H9 (cell line): ENCODE measurements at regions not wholly inside any gene's neighbourhood (a gene's known extent, or its start where the extent isn't known, plus 50 kb on each side); places are given as distances from the start of the nearest gene placed in this dataset.

Experiments used
- DNase-seq: peaks from one replicate; pipeline ENCODE4 v3.0.0-alpha.2; 2017
- H2AFZ ChIP-seq: one replicate; pipeline ENCODE4 v1.6.1; 2013; ENCODE audit warnings: mild to moderate bottlenecking, low read length, control low read depth, moderate library complexity
- H2AK5ac ChIP-seq: 2 replicates; pipeline ENCODE4 v1.6.1; 2013; ENCODE audit warnings: low read length, control low read depth, mixed read lengths; ENCODE audit not compliant: insufficient read length
- H2BK120ac ChIP-seq: one replicate; pipeline ENCODE4 v1.6.1; 2013; ENCODE audit warnings: low read depth, mild to moderate bottlenecking, low read length, control low read depth, inconsistent platforms; ENCODE audit not compliant: poor library complexity, severe bottlenecking
- H2BK12ac ChIP-seq: 2 replicates; pipeline ENCODE4 v1.6.1; 2013; ENCODE audit warnings: low read length, control low read depth, mixed read lengths, low read depth; ENCODE audit not compliant: insufficient read length
- H2BK15ac ChIP-seq: 2 replicates; pipeline ENCODE4 v1.6.1; 2013; ENCODE audit warnings: low read depth, low read length, control low read depth
- H2BK20ac ChIP-seq: one replicate; pipeline ENCODE4 v1.6.1; 2013; ENCODE audit warnings: low read depth, mild to moderate bottlenecking, low read length, control low read depth, inconsistent platforms; ENCODE audit not compliant: poor library complexity, severe bottlenecking
- H2BK5ac ChIP-seq: 2 replicates; pipeline ENCODE4 v1.6.1; 2013; ENCODE audit warnings: low read length, control low read depth, mixed read lengths; ENCODE audit not compliant: insufficient read length
- H3K14ac ChIP-seq: 2 replicates; pipeline ENCODE4 v1.6.1; 2013; ENCODE audit warnings: low read length, control low read depth; ENCODE audit not compliant: insufficient read depth
- H3K18ac ChIP-seq: 2 replicates; pipeline ENCODE4 v1.6.1; 2013; ENCODE audit warnings: low read depth, mild to moderate bottlenecking, mixed read lengths, low read length, control low read depth; ENCODE audit not compliant: insufficient read length
- H3K23ac ChIP-seq: 2 replicates; pipeline ENCODE4 v1.6.1; 2013; ENCODE audit warnings: low read length, control low read depth, mixed read lengths, low read depth; ENCODE audit not compliant: insufficient read length
- H3K23me2 ChIP-seq: 2 replicates; pipeline ENCODE4 v1.6.1; 2013; ENCODE audit warnings: low read depth, mild to moderate bottlenecking, mixed read lengths, low read length, control low read depth; ENCODE audit not compliant: insufficient read length, poor library complexity, severe bottlenecking
- H3K27ac ChIP-seq: 2 replicates; pipeline ENCODE4 v1.5.1; 2013; ENCODE audit warnings: low read length, control low read depth, mixed read lengths, low read depth; ENCODE audit not compliant: insufficient read length
- H3K27me3 ChIP-seq: 2 replicates; pipeline ENCODE4 v1.6.1; 2013; ENCODE audit warnings: low read length, control low read depth, inconsistent platforms; ENCODE audit not compliant: insufficient read depth
- H3K4ac ChIP-seq: 2 replicates; pipeline ENCODE4 v1.6.1; 2013; ENCODE audit warnings: low read depth, mild to moderate bottlenecking, control low read depth, inconsistent platforms, low read length, moderate library complexity
- H3K4me1 ChIP-seq: 2 replicates; pipeline ENCODE4 v1.6.1; 2013; ENCODE audit warnings: low read length, control low read depth, inconsistent platforms; ENCODE audit not compliant: insufficient read depth
- H3K4me2 ChIP-seq: 2 replicates; pipeline ENCODE4 v1.6.1; 2013; ENCODE audit warnings: low read length, control low read depth, mixed read lengths; ENCODE audit not compliant: insufficient read length, insufficient read depth
- H3K56ac ChIP-seq: 2 replicates; pipeline ENCODE4 v1.6.1; 2013; ENCODE audit warnings: low read depth, mild to moderate bottlenecking, mixed read lengths, low read length, control low read depth; ENCODE audit not compliant: insufficient read length
- H3K79me1 ChIP-seq: 2 replicates; pipeline ENCODE4 v1.6.1; 2013; ENCODE audit warnings: low read depth, mild to moderate bottlenecking, moderate library complexity, low read length, control low read depth, inconsistent platforms; ENCODE audit not compliant: insufficient read depth, poor library complexity, severe bottlenecking
- H3K79me2 ChIP-seq: 2 replicates; pipeline ENCODE4 v1.6.1; 2013; ENCODE audit warnings: low read length, control low read depth, inconsistent platforms; ENCODE audit not compliant: insufficient read depth
- H3K9ac ChIP-seq: 2 replicates; pipeline ENCODE4 v1.6.1; 2013; ENCODE audit warnings: low read length, control low read depth, mixed read lengths; ENCODE audit not compliant: insufficient read length; ENCODE audit errors: extremely low read depth
- H3K9me3 ChIP-seq: one replicate; pipeline ENCODE4 v1.6.1; 2013; ENCODE audit warnings: low read depth, low read length, inconsistent platforms; ENCODE audit not compliant: control insufficient read depth
- H3T11ph ChIP-seq: one replicate; pipeline ENCODE4 v1.6.1; 2013; ENCODE audit warnings: mild to moderate bottlenecking, low read length, control low read depth, inconsistent platforms
- H4K20me1 ChIP-seq: one replicate; pipeline ENCODE4 v1.6.1; 2013; ENCODE audit not compliant: control insufficient read depth, insufficient read length, insufficient read depth
- H4K5ac ChIP-seq: 2 replicates; pipeline ENCODE4 v1.6.1; 2013; ENCODE audit warnings: low read depth, mild to moderate bottlenecking, mixed read lengths, low read length, control low read depth; ENCODE audit not compliant: insufficient read length
- H4K8ac ChIP-seq: replicated peaks from 2 replicates; pipeline ENCODE4 v1.6.1; 2013; ENCODE audit warnings: low read length, control low read depth, mixed read lengths, low read depth; ENCODE audit not compliant: insufficient read length
- H4K91ac ChIP-seq: 2 replicates; pipeline ENCODE4 v1.6.1; 2013; ENCODE audit warnings: low read depth, mild to moderate bottlenecking, moderate library complexity, mixed read lengths, low read length, control low read depth; ENCODE audit not compliant: insufficient read length
- H3K27ac Mint-ChIP-seq, 3 experiments: 2 replicates in 2 of 3; 3 replicates in 1 of 3; pipeline ENCODE4 v1.8.0; 2020 to 2021; ENCODE audit warnings: mixed read lengths in 3 of 3, mild to moderate bottlenecking in 1 of 3, moderate library complexity in 1 of 3
- H3K27me3 Mint-ChIP-seq: 2 replicates; pipeline ENCODE4 v1.8.0; 2021; ENCODE audit warnings: low read depth, mild to moderate bottlenecking, moderate library complexity, mixed read lengths
- H3K36me3 Mint-ChIP-seq, 3 experiments: 2 replicates in 2 of 3; 3 replicates in 1 of 3; pipeline ENCODE4 v1.8.0; 2020 to 2021; ENCODE audit warnings: low read depth in 3 of 3, mixed read lengths in 3 of 3; ENCODE audit not compliant: insufficient read depth in 1 of 3
- H3K4me1 Mint-ChIP-seq, 2 experiments: 2 replicates each; pipeline ENCODE4 v1.8.0; 2020; ENCODE audit warnings: mixed read lengths in 2 of 2
- H3K4me3 Mint-ChIP-seq, 2 experiments: 2 replicates in 1 of 2; 3 replicates in 1 of 2; pipeline ENCODE4 v1.8.0; 2020 to 2021; ENCODE audit warnings: mild to moderate bottlenecking in 2 of 2, mixed read lengths in 2 of 2, moderate library complexity in 1 of 2
- H3K9me3 Mint-ChIP-seq, 2 experiments: 2 replicates in 1 of 2; 3 replicates in 1 of 2; pipeline ENCODE4 v1.8.0; 2020; ENCODE audit warnings: mild to moderate bottlenecking in 2 of 2, mixed read lengths in 2 of 2, moderate library complexity in 1 of 2
- CTCF ChIP-seq: fragments of 200-600 bp; sonication (generic); conservative IDR thresholded peaks from 3 replicates; pipeline ENCODE4 v1.8.0; 2021; ENCODE audit warnings: antibody characterized with exemption, mild to moderate bottlenecking
- WGBS: extraction: QIAGEN DNeasy Blood & Tissue Kit; methylation state at CpG from one replicate; pipeline ENCODE4 v1.1.7; 2013; ENCODE audit warnings: missing lambda C conversion rate, low lambda C conversion rate, mixed read lengths; ENCODE audit not compliant: insufficient read length; ENCODE audit errors: extremely low coverage; 5-methylcytosine and 5-hydroxymethylcytosine counted together

- Histone ChIP-seq H3K23ac (no peak overlapping the region), H3K4ac (no peak overlapping the region), H3K23me2 (no peaks in the 10 kb centered on the region), H4K91ac (no peak overlapping the region), H2AK5ac (no peak overlapping the region), H3K4me2 (no peak overlapping the region), H2BK20ac (no peak overlapping the region), H3K27ac (no peak overlapping the region), H4K5ac (no peak overlapping the region), H3T11ph (no peak overlapping the region), H3K79me2 (no peaks in the 10 kb centered on the region), H2BK120ac (no peak overlapping the region), H3K27me3 (no peaks in the 10 kb centered on the region), H2BK15ac (no peak overlapping the region), H3K14ac (no peak overlapping the region), H2AFZ (no peak overlapping the region), H3K56ac (no peak overlapping the region), H3K18ac (no peak overlapping the region), H4K20me1 (no peaks in the 10 kb centered on the region), H3K9me3 (no peaks in the 10 kb centered on the region), H3K4me1 (no peaks in the 10 kb centered on the region), H4K8ac (no peak overlapping the region), H3K9ac (no peak overlapping the region), H2BK5ac (no peak overlapping the region), H3K79me1 (no peaks in the 10 kb centered on the region), H2BK12ac (no peak overlapping the region)
- no peak overlapping the region for H3K4me3 Mint-ChIP-seq
- H3K9me3 Mint-ChIP-seq = no peaks in the 10 kb centered on the region; a peak in 1 of 5 replicates
- H3K4me1 Mint-ChIP-seq = peaks cover 0 to 6% of the 10 kb centered on the region in 2 experiments; a peak in 2 of 4 replicates
- DNase-seq = no peak
- TF ChIP-seq CTCF = no peak
- H3K27me3 Mint-ChIP-seq = no peaks in the 10 kb centered on the region; the same call in 1 of the 2 replicates
- no peak overlapping the region for H3K27ac Mint-ChIP-seq
- no CpG with 5 or more reads among the region's 1 CpG for WGBS
- no peaks in the 10 kb centered on the region; a peak in 1 of 7 replicates for H3K36me3 Mint-ChIP-seq
These were observed 496.8 kb downstream of the TDRD3 start for GRCh38 chr13:60893801-60894200.
